ENCODE measurements at regions not wholly inside any gene's neighbourhood (a gene's known extent, or its start where the extent isn't known, plus 50 kb on each side); places are given as distances from the start of the nearest gene placed in this dataset.

- no peak overlapping the region for H3K4me3 ChIP-seq
- intact Hi-C loops (cut with DNase I; ENCODE audit: low total_unique reads), result no loop called here
- WGBS, 5 donors, result 90 to 100% (median 98%) methylated on average over 1 of the region's 1 CpG
Measured at GRCh38 chr4:81970454-81970853, 403.3 kb downstream of the HNRNPD start.

GRCh38 chr4:81966676-81967075 lies 407.1 kb downstream of the HNRNPD start:
- Histone ChIP-seq H3K4me3 (no peak overlapping the region), H3K27me3 (no peaks in the 10 kb centered on the region), H3K4me1 (no peaks in the 10 kb centered on the region), H3K9me3 (no peaks in the 10 kb centered on the region), H3K36me3 (no peaks in the 10 kb centered on the region), H3K27ac (no peak overlapping the region)
- no peak for TF ChIP-seq CTCF (IDR thresholded peaks at IDR 0.05)
- TF ChIP-seq POLR2AphosphoS5 (IDR thresholded peaks at IDR 0.05), result no peak
- TF ChIP-seq POLR2A (IDR thresholded peaks at IDR 0.05), result no peak
- no peak for TF ChIP-seq EP300 (IDR thresholded peaks at IDR 0.05)
- no peak for DNase-seq
- 55 to 70% (median 68%) methylated on average over 2 of the region's 2 CpGs for WGBS, 5 donors
- intact Hi-C loops (cut with DNase I; ENCODE audit: low total_unique reads), result no loop called here

More at GRCh38 chr4:81970454-81970853, 403.3 kb downstream of the HNRNPD start:
- Histone ChIP-seq H3K27me3 (no peaks in the 10 kb centered on the region), H3K27ac (no peak overlapping the region), H3K36me3 (no peaks in the 10 kb centered on the region), H3K4me1 (no peaks in the 10 kb centered on the region), H3K9me3 (no peaks in the 10 kb centered on the region)
- no peak for DNase-seq
- TF ChIP-seq CTCF (IDR thresholded peaks at IDR 0.05) (no peak), EP300 (IDR thresholded peaks at IDR 0.05) (no peak), POLR2A (IDR thresholded peaks at IDR 0.05) (no peak), POLR2AphosphoS5 (IDR thresholded peaks at IDR 0.05) (no peak)

GRCh38 chr4:81965911-81966310 lies 407.9 kb downstream of the HNRNPD start:
- no peaks in the 10 kb centered on the region for H3K36me3 ChIP-seq
- no peaks in the 10 kb centered on the region for H3K9me3 ChIP-seq
- no peak overlapping the region for H3K4me3 ChIP-seq
- 75 to 86% (median 77%) methylated on average over 5 of the region's 5 CpGs for WGBS, 5 donors
- no peak overlapping the region for H3K27ac ChIP-seq
- DNase-seq, result no peak
- TF ChIP-seq POLR2AphosphoS5 (IDR thresholded peaks at IDR 0.05) (no peak), CTCF (IDR thresholded peaks at IDR 0.05) (no peak)
- intact Hi-C loops (cut with DNase I; ENCODE audit: low total_unique reads), result no loop called here
- H3K27me3 ChIP-seq, result no peaks in the 10 kb centered on the region
- no peaks in the 10 kb centered on the region for H3K4me1 ChIP-seq

- intact Hi-C loops (cut with DNase I; ENCODE audit: low total_unique reads), result no loop called here
- Histone ChIP-seq H3K9me3 (no peaks in the 10 kb centered on the region), H3K36me3 (no peaks in the 10 kb centered on the region), H3K4me1 (no peaks in the 10 kb centered on the region), H3K4me3 (no peak overlapping the region), H3K27me3 (no peaks in the 10 kb centered on the region), H3K27ac (no peak overlapping the region)
- TF ChIP-seq CTCF (IDR thresholded peaks at IDR 0.05) (no peak), EP300 (IDR thresholded peaks at IDR 0.05) (no peak), POLR2A (IDR thresholded peaks at IDR 0.05) (no peak), POLR2AphosphoS5 (IDR thresholded peaks at IDR 0.05) (no peak)
- no peak for DNase-seq
- 70 to 94% (median 76%) methylated on average over 1 of the region's 1 CpG for WGBS, 5 donors
Measured at GRCh38 chr4:81965454-81965853, 408.3 kb downstream of the HNRNPD start.

- no peak for DNase-seq
- Histone ChIP-seq H3K4me3 (no peak overlapping the region), H3K27ac (no peak overlapping the region), H3K36me3 (no peaks in the 10 kb centered on the region), H3K9me3 (no peaks in the 10 kb centered on the region), H3K27me3 (no peaks in the 10 kb centered on the region), H3K4me1 (no peaks in the 10 kb centered on the region)
- intact Hi-C loops (cut with DNase I; ENCODE audit: low total_unique reads), result no loop called here
- TF ChIP-seq POLR2A (IDR thresholded peaks at IDR 0.05) (no peak), EP300 (IDR thresholded peaks at IDR 0.05) (no peak), POLR2AphosphoS5 (IDR thresholded peaks at IDR 0.05) (no peak), CTCF (IDR thresholded peaks at IDR 0.05) (no peak)
Measured at GRCh38 chr4:81963763-81964020, 410.1 kb downstream of the HNRNPD start.
